ENCODE measurements at regions not wholly inside any gene's neighbourhood (a gene's known extent, or its start where the extent isn't known, plus 50 kb on each side); places are given as distances from the start of the nearest gene placed in this dataset.

GRCh38 chr7:130943336-130943901 is 209.4 kb upstream of the KLF14 start:
- no peak for TF ChIP-seq CTCF (IDR thresholded peaks at IDR 0.05)
- TF ChIP-seq POLR2A (IDR thresholded peaks at IDR 0.05), result peak in 1 of 2 donors; percentile 5
